Middle frontal gyrus (tissue), 1 donor: ENCODE measurements at regions not wholly inside any gene's neighbourhood (a gene's known extent, or its start where the extent isn't known, plus 50 kb on each side); places are given as distances from the start of the nearest gene placed in this dataset.
A peak's percentile ranks its signal among the peaks of the same experiment; 100 is the strongest.

Experiments used
- DNase-seq: peaks from one replicate; pipeline ENCODE4 v3.0.0-alpha.2; 2015; ENCODE audit warnings: low spot score; ENCODE audit errors: extremely low spot score

DNA sequence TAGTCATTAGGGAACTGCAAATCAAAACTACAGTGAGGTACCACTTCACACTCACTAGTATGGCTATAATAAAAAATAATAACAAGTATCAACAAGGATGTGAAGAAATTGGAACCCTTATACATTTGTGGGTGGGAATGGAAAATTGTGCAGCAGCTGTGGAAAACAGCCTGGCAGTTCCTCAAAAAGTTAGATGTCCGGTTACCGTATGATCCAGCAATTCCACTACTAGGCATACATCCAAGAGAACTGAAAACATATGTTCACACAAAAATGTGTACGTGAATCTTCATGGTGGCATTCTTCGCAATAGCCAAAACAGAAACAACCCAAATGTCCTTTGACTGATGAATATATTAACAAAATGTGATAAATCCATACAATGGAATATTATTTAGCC, 187.9 kb upstream of the LYSMD4 start:
- DNase-seq, result no peak

- no peak for DNase-seq
These were observed 184.8 kb upstream of the LYSMD4 start for GRCh38 chr15:99918072-99918471.

- DNase-seq, result no peak
These were observed 184.0 kb upstream of the LYSMD4 start for GRCh38 chr15:99917252-99917651.

DNA sequence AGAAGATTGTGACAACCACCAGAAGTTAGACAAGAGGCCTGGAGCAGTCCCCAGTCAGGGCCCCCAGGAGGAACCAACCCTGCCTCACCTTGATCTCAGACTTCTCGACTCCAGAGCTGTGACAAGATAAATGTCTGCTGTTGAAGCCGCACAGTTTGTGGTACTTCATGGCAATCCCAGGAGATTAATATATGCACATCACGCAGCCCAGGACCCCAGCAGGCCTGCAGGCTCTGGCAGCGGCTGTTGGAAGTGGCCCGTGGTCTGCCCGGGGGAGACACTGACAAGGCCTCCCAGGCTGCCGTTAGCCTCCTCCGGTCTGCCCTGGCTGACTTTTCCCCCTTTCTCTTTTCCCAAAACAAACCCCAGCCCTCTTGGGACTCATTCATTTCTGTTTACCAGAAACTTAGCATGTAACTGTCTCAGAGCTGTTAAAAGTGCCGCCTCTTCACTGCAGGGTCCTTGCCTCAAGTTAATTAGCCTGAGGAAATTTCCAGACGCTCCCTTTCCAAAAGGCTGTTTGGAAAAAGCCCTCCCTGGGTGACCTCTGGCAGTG, 183.5 kb upstream of the LYSMD4 start:
- DNase-seq, result no peak

GRCh38 chr15:99914723-99915122, 181.5 kb upstream of the LYSMD4 start:
- DNase-seq, result no peak

- DNase-seq, result peak; percentile 33
These were observed 178.6 kb upstream of the LYSMD4 start for GRCh38 chr15:99911816-99912215.

DNA sequence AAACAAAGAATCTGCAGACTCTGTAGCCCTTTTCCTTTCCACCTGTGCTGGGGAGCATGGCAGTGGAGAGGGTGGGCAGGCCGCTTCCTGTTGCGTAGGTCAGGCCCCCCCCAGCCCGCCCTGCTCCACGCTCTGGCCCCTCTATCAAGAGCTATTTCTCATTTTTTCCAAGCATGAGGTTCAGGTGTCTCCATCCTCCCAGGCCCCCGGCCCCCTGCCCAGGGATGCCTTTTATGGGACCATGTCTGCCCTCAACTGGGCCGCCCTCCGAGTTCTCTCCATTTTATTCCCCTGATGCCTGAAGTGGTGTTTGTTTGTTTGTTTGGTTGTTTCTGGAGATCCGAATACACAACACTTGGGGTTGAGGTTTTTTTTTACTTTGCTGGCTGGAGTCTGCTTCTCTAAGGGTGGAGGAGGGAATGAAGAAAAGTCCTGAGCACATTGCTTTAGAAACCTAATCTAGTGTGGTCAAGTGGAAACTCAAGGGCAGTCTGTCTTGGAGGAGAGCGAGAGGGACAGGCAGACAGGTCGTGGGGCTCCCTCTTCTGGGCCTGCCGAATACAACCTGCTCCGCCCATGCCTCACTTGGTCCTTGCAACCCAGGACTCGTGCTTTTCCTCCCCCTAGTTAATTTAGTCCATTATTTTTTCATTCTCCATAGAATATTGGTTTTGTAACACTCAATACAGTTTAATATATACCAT, 176.5 kb upstream of the LYSMD4 start:
- no peak for DNase-seq

DNA sequence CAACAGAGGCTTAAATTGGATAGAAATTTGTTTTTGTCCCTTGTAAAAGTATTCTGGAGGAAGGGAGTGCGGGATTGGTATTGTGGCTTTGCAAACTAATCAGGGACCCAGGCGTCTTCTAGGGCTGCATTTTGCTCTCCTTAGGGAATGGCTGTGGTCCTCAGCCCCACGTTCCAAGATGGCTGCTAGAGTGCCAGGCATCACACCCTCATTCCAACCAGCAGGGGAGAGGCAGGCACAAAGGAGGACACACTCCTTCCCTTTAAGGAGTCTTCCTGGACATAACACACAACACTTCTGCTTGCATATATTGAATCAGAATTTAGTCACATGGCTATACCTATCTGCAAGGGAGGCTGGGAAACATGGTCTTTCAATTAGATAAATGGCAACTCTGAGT, 174.5 kb upstream of the LYSMD4 start:
- no peak for DNase-seq

DNA sequence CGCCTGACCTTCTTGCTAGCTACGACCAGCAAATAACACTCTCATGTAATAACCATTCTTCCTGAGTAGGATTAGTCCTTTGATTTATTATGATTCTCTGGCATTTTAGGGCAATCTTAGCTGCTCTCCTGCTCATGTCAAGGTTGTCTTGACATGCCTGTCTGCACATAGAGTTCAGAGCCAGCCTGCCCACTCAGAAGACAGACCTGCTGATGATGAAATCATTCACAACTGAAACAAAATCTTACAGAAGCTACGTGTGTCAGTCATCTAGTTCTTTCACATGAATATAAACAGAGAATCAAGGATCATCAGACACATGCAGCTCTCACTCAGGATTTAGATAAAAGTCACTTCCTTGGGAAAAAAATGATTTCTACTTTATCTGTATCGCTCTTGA, 173.6 kb upstream of the LYSMD4 start:
- no peak for DNase-seq

- DNase-seq, result no peak
These were observed 173.1 kb upstream of the LYSMD4 start for GRCh38 chr15:99906311-99906710.

- no peak for DNase-seq
These were observed 169.2 kb upstream of the LYSMD4 start for GRCh38 chr15:99902248-99902928.

- no peak for DNase-seq
These were observed 162.7 kb upstream of the LYSMD4 start for GRCh38 chr15:99895956-99896311.

GRCh38 chr15:99895189-99895955, 162.1 kb upstream of the LYSMD4 start:
- no peak for DNase-seq

DNA sequence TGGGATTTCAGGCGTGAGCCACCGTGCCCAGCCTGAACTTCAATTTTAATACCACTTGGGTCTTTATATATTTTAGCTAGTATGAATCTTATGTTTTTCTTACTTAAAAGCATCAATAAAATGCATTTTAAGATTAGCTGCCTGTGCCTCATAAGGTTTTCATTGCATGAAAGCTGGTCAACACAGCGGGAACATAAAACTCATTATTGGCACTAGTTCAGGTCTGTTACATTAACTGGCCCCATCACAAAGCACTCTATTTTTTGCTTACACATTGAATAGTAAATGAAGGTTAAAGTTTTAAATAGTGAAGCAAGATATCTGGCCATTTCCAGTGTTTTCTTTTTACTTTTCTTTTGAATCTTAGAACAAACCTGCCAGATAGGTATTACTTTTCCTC, 145.6 kb upstream of the LYSMD4 start:
- no peak for DNase-seq

GRCh38 chr15:99873451-99873850, 140.2 kb upstream of the LYSMD4 start:
- no peak for DNase-seq

DNA sequence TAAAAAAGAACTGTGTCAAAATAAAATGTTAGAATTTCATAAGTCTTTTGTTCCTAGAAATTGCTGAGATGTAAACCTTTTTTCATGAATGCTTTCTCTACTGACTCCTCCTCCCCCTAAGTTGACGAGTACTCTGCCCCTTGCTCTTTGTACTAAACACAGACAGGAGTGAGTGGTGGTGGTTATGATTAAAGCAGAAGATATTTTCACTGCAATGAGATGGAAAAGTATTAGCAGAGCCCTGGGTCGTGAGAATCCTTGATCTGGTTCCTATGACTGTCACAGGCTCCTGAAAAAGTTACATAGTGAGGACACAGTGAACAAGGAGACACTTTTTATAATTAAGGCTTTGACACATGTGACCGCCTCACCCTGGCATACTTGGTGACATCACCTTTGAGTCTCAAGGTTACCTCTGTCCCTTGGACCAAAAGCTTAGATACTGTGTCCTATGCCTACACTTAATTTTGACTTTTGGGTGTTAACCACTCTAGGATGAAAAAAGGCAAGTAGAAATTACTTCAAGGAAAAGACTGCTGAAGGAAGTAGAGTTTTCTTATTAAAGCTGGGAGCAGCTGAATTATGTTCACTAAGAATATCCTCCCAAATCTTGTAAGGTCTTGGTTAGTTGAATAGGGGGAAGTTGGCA, 130.4 kb upstream of the LYSMD4 start:
- no peak for DNase-seq

DNA sequence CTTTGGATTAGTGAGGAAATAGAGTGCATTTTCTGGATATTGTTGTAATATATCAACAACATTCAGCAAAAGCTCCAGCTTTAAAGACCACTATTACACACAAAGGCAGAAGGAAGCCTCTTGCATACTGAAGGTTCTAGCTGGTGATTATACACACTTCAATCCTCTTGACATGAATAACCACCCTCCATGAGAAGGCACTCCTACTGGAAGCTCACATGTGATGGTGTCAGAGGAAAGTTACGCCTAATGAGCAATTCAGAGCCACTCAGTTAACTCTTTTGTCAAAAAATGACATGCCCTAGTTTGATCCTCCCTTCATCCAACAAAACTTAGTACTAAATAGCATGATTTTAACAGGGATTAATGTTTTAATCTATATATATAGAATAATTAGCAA, 124.6 kb upstream of the LYSMD4 start:
- no peak for DNase-seq

- DNase-seq, result no peak
These were observed 117.3 kb upstream of the LYSMD4 start for GRCh38 chr15:99850517-99850916.

DNA sequence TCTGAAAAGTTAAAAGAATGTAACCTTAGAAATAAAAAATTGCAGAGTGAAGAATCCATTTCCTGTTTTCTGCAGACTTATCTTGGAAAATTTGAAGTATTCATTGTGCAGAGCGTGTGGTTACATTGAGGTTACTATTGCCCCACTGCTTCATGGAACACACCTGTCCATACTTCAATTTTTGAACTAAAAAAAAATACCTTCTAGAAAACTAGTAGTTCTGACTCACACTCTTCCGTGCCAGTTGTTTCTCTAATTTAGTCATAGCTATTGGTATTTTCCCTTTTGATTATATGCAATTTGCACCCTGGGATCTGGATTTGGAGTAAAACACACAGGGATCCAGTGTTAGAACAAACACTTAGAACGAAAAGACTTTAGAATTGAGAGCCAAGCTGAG, 111.8 kb upstream of the LYSMD4 start:
- no peak for DNase-seq

GRCh38 chr15:99844150-99844549, 110.9 kb upstream of the LYSMD4 start:
- no peak for DNase-seq

GRCh38 chr15:99842071-99842470, 108.8 kb upstream of the LYSMD4 start:
- DNase-seq, result no peak
